HCT116 (cell line): ENCODE measurements at regions not wholly inside any gene's neighbourhood (a gene's known extent, or its start where the extent isn't known, plus 50 kb on each side); places are given as distances from the start of the nearest gene placed in this dataset.

Experiments
- CBX3 ChIP-seq: IDR thresholded peaks from 2 replicates; pipeline ENCODE4 v1.6.1; 2012; ENCODE audit warnings: low read depth
- CEBPB ChIP-seq: IDR thresholded peaks from 2 replicates; pipeline ENCODE4 v1.6.1; 2012; ENCODE audit warnings: low read depth
- EZH2 ChIP-seq: fragments of 200-600 bp; sonication (generic); IDR thresholded peaks from 2 replicates; pipeline ENCODE4 v1.6.1; 2017; ENCODE audit warnings: antibody characterized with exemption, mixed run types
- EZH2phosphoT487 ChIP-seq: fragments of 200-600 bp; IDR thresholded peaks from 2 replicates; pipeline ENCODE4 v1.6.1; 2018; ENCODE audit warnings: antibody characterized with exemption, borderline replicate concordance
- JUND ChIP-seq: IDR thresholded peaks from 2 replicates; pipeline ENCODE4 v1.6.1; 2012
- POLR2A ChIP-seq: IDR thresholded peaks from 2 replicates; pipeline ENCODE4 v1.7.0; 2011; ENCODE audit warnings: borderline replicate concordance; ENCODE audit not compliant: insufficient read depth, insufficient read length; ENCODE audit errors: extremely low read depth
- POLR2AphosphoS5 ChIP-seq: IDR thresholded peaks from 2 replicates; pipeline ENCODE4 v1.6.1; 2011; ENCODE audit warnings: mild to moderate bottlenecking, low read depth, low read length, moderate library complexity
- RAD21 ChIP-seq: IDR thresholded peaks from 2 replicates; pipeline ENCODE4 v1.6.1; 2012; ENCODE audit warnings: low read depth, mild to moderate bottlenecking
- ZNF274 ChIP-seq: fragments of 200-500 bp; sonication (Bioruptor generic); IDR thresholded peaks from 2 replicates; pipeline ENCODE4 v1.6.1; 2014; ENCODE audit warnings: mild to moderate bottlenecking, low read depth, low read length, inconsistent platforms
- TF ChIP-seq, protein P1 (sequence below), 3 experiments: fragments of 200-600 bp in 1 of 3; sonication (generic) in 1 of 3; IDR thresholded peaks in 2 of 3; conservative IDR thresholded peaks in 1 of 3; 2 replicates each; pipeline ENCODE4 v1.5.1; 2012 to 2017; ENCODE audit warnings: low read depth in 2 of 3, low read length in 2 of 3, antibody characterized with exemption in 1 of 3, borderline replicate concordance in 1 of 3, control low read depth in 1 of 3, mild to moderate bottlenecking in 1 of 3, mixed read lengths in 1 of 3, mixed run types in 1 of 3, moderate library complexity in 1 of 3; ENCODE audit not compliant: insufficient read depth in 1 of 3
- TF ChIP-seq, protein P2 (sequence below): IDR thresholded peaks from 2 replicates; pipeline ENCODE4 v1.6.1; 2012; ENCODE audit warnings: low read depth
- TF ChIP-seq, protein P3 (sequence below): IDR thresholded peaks from 2 replicates; pipeline ENCODE4 v1.6.1; 2012

DNA sequence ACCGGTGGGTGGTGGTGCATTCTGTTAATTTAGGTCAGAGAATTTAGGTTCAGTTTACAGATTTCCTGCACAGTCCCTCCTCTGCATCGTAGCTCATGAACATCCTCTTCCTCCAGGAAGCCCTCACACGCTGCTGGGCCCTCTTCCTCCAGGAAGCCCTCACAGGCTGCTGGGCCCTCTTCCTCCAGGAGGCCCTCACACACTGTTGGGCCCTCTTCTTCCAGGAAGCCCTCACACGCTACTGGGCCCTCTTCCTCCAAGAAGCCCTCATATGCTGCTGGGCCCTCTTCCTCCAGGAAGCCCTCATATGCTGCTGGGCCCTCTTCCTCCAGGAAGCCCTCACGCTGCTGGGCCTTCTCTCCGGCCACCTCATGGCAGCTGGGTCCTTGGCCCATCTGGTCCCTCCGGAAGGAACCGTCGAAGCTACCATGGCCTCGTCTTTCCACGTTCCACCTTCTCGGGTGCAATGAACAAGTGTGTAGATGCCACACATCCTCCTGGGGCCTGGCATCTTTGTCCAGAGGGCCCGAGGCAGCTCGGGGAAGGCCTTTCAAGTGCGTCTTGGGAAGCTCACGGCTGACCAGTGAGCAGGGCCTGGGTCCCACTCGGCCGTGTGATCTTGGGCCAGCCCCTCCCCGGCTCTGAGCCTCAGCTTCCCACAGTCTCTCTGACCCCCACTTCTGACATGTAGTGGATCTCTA lies 58.9 kb upstream of the PPARA start:
- TF ChIP-seq POLR2AphosphoS5 (no peak), EZH2 (no peak), CBX3 (no peak), POLR2A (no peak), EZH2phosphoT487 (no peak), JUND (no peak), RAD21 (no peak), CEBPB (no peak), ZNF274 (no peak)
- TF ChIP-seq, protein P1, sequence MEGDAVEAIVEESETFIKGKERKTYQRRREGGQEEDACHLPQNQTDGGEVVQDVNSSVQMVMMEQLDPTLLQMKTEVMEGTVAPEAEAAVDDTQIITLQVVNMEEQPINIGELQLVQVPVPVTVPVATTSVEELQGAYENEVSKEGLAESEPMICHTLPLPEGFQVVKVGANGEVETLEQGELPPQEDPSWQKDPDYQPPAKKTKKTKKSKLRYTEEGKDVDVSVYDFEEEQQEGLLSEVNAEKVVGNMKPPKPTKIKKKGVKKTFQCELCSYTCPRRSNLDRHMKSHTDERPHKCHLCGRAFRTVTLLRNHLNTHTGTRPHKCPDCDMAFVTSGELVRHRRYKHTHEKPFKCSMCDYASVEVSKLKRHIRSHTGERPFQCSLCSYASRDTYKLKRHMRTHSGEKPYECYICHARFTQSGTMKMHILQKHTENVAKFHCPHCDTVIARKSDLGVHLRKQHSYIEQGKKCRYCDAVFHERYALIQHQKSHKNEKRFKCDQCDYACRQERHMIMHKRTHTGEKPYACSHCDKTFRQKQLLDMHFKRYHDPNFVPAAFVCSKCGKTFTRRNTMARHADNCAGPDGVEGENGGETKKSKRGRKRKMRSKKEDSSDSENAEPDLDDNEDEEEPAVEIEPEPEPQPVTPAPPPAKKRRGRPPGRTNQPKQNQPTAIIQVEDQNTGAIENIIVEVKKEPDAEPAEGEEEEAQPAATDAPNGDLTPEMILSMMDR (IDR thresholded peaks at IDR 0.05 in 2 of 3, conservative IDR thresholded peaks at IDR 0.05 in 1 of 3; ENCODE audit: borderline replicate concordance in 1 of 3, insufficient read depth in 1 of 3, low read depth in 2 of 3, low read length in 2 of 3) = no peak
- TF ChIP-seq, protein P2, sequence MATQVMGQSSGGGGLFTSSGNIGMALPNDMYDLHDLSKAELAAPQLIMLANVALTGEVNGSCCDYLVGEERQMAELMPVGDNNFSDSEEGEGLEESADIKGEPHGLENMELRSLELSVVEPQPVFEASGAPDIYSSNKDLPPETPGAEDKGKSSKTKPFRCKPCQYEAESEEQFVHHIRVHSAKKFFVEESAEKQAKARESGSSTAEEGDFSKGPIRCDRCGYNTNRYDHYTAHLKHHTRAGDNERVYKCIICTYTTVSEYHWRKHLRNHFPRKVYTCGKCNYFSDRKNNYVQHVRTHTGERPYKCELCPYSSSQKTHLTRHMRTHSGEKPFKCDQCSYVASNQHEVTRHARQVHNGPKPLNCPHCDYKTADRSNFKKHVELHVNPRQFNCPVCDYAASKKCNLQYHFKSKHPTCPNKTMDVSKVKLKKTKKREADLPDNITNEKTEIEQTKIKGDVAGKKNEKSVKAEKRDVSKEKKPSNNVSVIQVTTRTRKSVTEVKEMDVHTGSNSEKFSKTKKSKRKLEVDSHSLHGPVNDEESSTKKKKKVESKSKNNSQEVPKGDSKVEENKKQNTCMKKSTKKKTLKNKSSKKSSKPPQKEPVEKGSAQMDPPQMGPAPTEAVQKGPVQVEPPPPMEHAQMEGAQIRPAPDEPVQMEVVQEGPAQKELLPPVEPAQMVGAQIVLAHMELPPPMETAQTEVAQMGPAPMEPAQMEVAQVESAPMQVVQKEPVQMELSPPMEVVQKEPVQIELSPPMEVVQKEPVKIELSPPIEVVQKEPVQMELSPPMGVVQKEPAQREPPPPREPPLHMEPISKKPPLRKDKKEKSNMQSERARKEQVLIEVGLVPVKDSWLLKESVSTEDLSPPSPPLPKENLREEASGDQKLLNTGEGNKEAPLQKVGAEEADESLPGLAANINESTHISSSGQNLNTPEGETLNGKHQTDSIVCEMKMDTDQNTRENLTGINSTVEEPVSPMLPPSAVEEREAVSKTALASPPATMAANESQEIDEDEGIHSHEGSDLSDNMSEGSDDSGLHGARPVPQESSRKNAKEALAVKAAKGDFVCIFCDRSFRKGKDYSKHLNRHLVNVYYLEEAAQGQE = no peak
- TF ChIP-seq, protein P3, sequence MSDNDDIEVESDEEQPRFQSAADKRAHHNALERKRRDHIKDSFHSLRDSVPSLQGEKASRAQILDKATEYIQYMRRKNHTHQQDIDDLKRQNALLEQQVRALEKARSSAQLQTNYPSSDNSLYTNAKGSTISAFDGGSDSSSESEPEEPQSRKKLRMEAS = no peak
